Sigmoid colon (tissue), 4 donors: ENCODE measurements at regions not wholly inside any gene's neighbourhood (a gene's known extent, or its start where the extent isn't known, plus 50 kb on each side); places are given as distances from the start of the nearest gene placed in this dataset.

Experiments
- CTCF ChIP-seq, 4 experiments: fragments of 450-650 bp in 3 of 4; fragments of 200-600 bp in 1 of 4; IDR thresholded peaks; one replicate each; pipeline ENCODE4 v1.5.1; 2016 to 2019; ENCODE audit warnings: antibody characterized with exemption in 4 of 4, mild to moderate bottlenecking in 3 of 4, moderate library complexity in 2 of 4
- EP300 ChIP-seq, 4 donors: sonication (generic); formaldehyde crosslinking; IDR thresholded peaks; one replicate each; pipeline ENCODE4 v1.6.1; 2017; ENCODE audit warnings: antibody characterized with exemption in 4 of 4

DNA sequence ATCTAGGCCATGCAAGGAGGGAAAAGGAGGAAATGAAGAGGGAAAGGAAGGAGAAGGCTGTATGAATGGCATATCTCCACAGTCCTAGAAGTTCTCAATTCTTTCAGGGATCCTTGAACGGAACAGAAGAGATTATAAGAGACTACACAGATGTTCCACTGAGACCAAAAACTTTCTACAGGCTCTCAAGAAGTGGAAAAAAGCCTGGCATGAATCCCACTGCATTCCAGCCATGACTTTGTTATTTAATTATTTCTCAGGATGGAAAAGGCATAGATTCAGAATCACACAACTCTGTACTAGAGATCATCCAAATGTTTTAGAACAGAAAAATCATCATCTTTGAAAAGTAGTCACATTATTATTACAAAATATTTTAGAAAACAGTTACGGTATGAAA, 131.7 kb upstream of the CDH20 start:
- no peak for TF ChIP-seq CTCF (IDR thresholded peaks at IDR 0.05)
- TF ChIP-seq EP300 (IDR thresholded peaks at IDR 0.05): no peak
